ENCODE measurements at regions not wholly inside any gene's neighbourhood (a gene's known extent, or its start where the extent isn't known, plus 50 kb on each side); places are given as distances from the start of the nearest gene placed in this dataset.

GRCh38 chrX:120735966-120736365, 106.1 kb upstream of the C1GALT1C1 start:
- no peak for TF ChIP-seq CTCF (conservative IDR thresholded peaks at IDR 0.05; ENCODE audit: low read length)
- no peak for TF ChIP-seq EZH2phosphoT487 (IDR thresholded peaks at IDR 0.05; ENCODE audit: borderline replicate concordance, low read depth, low read length)

Measured in OCI-LY7 (cell line).